ENCODE measurements at regions not wholly inside any gene's neighbourhood (a gene's known extent, or its start where the extent isn't known, plus 50 kb on each side); places are given as distances from the start of the nearest gene placed in this dataset.
A peak's percentile ranks its signal among the peaks of the same experiment; 100 is the strongest.
"Not testable (repeated sequence)": the region's sequence is repeated elsewhere in the genome, so short reads cannot be mapped to it uniquely, and the experiment has no call there.

- DNase-seq (ENCODE audit: low read depth), result no peak
Measured at GRCh38 chr4:151522866-151523519, 114.0 kb downstream of the FHIP1A start.

GRCh38 chr4:151524610-151525009, 115.6 kb downstream of the FHIP1A start:
- no peak for DNase-seq (ENCODE audit: low read depth)

GRCh38 chr4:151526489-151526888, 117.5 kb downstream of the FHIP1A start:
- not testable (repeated sequence) for DNase-seq (ENCODE audit: low read depth)

DNA sequence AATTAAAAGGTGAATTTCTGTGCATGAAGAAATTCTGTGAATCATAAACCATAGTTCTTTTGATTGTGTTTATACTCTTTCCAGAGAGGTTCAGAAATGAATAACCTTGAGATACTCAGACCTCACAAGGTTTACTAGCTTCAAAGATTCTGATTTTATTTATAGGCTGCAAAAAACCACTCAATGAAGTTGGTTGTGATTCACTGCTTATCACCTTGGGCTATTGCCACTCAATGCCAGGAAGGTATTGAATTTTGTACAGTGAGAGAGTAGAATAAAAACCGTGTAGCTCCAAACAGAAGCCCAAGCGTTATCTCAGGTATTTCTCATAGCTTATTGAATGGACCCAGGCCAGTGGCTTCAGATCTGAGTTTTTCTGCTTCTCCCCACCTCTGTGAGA, 118.7 kb downstream of the FHIP1A start:
- no peak for DNase-seq (ENCODE audit: low read depth)

- DNase-seq (ENCODE audit: low read depth), result no peak
Measured at GRCh38 chr4:151529187-151529586, 120.2 kb downstream of the FHIP1A start.

DNA sequence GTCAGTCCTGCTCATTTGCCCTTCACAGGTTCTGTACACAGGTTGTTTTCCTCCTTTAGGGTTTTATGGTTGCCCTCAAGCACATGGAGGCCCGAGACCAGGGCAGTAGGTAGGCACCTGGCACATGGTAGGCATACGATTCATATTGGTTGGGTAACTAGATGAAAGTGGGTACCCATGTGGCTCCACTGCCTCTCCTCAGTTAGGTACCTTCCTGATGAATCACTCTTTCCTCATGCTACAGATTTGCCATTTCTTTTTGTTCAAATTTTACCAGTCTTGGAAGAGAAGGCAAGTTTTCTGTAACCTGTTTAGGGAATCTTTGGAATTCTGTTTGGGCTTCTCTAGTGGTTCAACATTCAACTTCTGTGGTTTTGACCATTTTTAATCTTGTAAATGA, 121.3 kb downstream of the FHIP1A start:
- DNase-seq (ENCODE audit: low read depth), result no peak

GRCh38 chr4:151530783-151531182, 121.8 kb downstream of the FHIP1A start:
- DNase-seq (ENCODE audit: low read depth), result no peak

- DNase-seq (ENCODE audit: low read depth), result no peak
Measured at GRCh38 chr4:151532001-151532708, 123.2 kb downstream of the FHIP1A start.

DNA sequence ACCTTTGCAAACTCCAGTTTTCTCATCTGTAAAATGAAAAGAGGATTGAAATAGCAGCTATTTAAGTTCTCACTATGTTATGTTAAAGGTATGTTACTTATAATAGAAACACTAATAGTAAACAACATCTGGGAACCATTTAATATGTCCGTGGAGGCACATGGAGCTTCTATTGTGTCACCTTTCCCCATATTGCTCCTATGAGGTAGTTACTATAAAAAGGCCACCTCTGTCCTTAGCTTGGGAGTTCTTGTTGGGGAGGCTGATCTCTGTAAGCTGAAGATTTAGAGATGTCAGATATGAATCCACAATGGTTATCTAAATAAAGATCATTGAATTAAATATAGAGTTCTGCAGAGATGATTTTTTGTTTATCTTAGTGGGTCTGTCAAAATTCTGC, 125.2 kb downstream of the FHIP1A start:
- DNase-seq (ENCODE audit: low read depth), result no peak

DNA sequence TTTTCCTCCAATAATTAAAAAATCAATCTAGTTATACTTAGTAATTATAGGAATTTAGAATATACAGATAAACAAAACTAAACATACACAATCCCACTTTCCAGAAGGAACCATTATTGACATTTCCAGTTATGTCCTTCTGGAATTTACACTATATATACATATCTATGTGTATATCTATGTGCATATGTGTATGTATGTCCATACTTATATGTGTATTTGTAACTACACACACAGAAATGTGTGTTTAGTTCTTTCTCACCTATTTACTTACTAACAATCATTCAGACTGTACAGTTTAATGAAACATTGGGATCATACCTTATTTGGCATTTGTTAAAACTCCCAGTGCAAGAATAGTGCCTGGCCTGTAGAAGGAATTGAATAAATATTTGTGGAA, 126.4 kb downstream of the FHIP1A start:
- no peak for DNase-seq (ENCODE audit: low read depth)

GRCh38 chr4:151537687-151538086, 128.7 kb downstream of the FHIP1A start:
- DNase-seq (ENCODE audit: low read depth), result no peak

DNA sequence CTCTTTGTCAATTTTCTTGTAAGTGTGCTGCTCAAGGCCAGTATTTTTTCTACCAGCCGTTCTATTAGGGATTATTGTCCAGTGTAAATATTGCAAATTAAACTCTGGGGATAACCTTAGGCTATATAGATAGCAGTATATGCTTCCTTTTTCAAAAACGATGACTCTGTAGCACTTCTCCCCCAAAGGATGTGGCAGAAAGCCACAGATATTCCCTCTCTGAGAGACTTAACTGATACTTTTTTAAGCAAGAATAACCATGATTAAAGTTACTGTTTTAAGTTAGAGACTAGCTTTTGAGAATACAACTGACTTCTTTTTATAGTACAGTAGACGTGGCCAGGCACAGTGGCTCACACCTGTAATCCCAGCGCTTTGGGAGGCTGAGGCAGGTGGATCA, 130.0 kb downstream of the FHIP1A start:
- no peak for DNase-seq (ENCODE audit: low read depth)

DNA sequence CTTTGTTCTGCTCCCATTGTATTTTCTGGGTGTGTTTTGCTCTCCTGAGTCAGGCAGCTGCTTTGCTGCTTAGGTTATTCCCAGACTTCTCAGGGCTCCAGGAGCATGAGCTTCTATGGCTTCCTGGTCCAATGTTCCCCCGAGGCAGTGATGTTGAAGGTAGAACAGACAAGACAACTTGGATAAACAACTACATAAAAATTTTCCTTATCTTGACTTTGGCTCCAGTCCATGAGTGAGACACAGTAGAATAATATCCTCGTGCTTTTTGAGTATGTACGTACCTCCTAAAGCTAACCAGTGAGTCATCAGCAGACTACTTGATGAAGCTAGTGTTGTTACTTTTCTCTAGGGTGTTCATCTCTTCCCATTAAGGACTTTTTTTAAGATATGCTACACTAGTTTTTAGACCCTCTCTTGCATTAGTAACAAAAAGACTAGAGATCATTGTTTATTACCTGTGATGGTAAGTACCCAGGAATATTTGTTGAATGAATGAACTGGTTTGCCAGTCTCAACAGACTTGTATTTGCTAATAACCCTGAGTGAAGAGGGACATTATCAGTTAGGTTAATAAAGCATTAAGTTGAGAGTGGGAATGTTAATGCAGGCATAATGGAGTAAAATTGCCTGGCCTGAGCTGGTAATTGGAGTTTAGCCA, 131.9 kb downstream of the FHIP1A start:
- peak; percentile 87 for DNase-seq (ENCODE audit: low read depth)

GRCh38 chr4:151541389-151542071, 132.6 kb downstream of the FHIP1A start:
- peak; percentile 65 for DNase-seq (ENCODE audit: low read depth)

GRCh38 chr4:151548708-151549107, 139.7 kb downstream of the FHIP1A start:
- DNase-seq (ENCODE audit: low read depth), result no peak

- DNase-seq (ENCODE audit: low read depth), result not testable (repeated sequence)
Measured at GRCh38 chr4:151549378-151549777, 140.4 kb downstream of the FHIP1A start.

DNA sequence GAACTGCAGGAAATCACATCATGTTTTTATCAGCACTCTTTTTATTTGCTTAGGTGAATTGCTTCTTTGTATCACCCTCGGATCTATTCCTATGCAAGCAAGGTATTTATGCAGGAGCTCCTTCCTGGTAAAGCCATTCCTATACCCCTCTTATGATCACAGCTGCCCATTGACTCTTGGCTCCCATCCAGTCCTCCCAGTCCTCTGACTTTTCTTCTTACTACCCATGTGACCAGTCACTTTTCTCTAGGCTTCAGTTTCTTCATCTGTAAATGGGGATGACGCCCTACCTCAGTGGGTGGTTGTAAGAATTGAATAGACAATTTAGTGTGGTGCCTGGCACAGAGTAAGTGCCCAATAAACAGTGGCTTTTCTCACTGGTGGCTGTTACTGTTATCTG, 144.9 kb downstream of the FHIP1A start:
- no peak for DNase-seq (ENCODE audit: low read depth)

DNA sequence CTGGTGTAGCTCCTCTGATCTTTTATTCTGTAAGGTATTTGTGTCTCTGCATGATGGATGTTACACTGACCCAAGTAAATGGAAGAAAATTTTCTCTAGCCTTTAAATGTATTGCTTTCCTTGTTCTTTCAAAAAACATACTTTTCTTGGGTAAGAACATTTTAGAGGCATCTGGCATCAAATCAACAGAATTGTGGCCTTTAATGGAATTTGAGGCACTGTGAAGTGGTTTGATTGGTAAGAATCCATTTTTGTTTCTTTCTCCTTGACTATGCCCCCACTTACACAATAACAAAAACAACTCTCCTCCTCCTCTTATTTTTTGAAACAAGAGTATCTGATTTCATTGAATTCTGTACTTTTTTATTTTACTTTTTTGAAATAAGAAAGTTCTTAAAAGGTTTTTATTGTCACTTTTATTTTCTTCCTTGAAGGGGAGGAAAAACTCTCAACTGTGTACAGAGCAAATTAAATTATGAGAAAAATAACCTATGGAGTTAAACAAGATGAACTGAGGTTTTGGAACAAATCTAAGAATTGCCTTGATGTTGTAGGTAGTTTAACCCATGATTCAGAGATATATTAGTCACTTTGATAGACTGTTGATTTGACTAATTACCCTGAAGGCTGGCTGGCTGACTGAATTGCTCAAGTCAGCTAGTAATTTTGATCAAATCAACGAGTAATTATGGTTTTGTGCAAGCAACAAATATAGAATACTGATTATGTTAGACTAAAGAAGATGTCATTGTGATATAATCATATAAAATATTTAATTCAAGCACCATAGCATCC, 146.4 kb downstream of the FHIP1A start:
- DNase-seq (ENCODE audit: low read depth), result no peak

GRCh38 chr4:151558496-151559113, 149.6 kb downstream of the FHIP1A start:
- DNase-seq (ENCODE audit: low read depth), result no peak

- DNase-seq (ENCODE audit: low read depth), result no peak
Measured at GRCh38 chr4:151559595-151559994, 150.6 kb downstream of the FHIP1A start.

- DNase-seq (ENCODE audit: low read depth), result no peak
Measured at GRCh38 chr4:151561551-151562256, 152.7 kb downstream of the FHIP1A start.
